Neural progenitor cell (in vitro differentiated cells): ENCODE measurements at regions not wholly inside any gene's neighbourhood (a gene's known extent, or its start where the extent isn't known, plus 50 kb on each side); places are given as distances from the start of the nearest gene placed in this dataset.
"Not testable (repeated sequence)": the region's sequence is repeated elsewhere in the genome, so short reads cannot be mapped to it uniquely, and the experiment has no call there.

ENCODE experiments used
- DNase-seq: peaks from one replicate; pipeline ENCODE4 v3.0.0-alpha.2; 2016; ENCODE audit warnings: low spot score
- H2AFZ ChIP-seq: fragments of 200-600 bp; sonication (generic); replicated peaks from 2 replicates; pipeline ENCODE4 v1.6.1; 2016; ENCODE audit warnings: antibody characterized with exemption
- H3F3A ChIP-seq: fragments of 200-600 bp; sonication (generic); 2 replicates; pipeline ENCODE4 v1.6.1; 2016; ENCODE audit warnings: antibody characterized with exemption, low read depth
- H3K27ac ChIP-seq: fragments of 200-600 bp; sonication (generic); 2 replicates; pipeline ENCODE4 v1.5.1; 2016; ENCODE audit warnings: mild to moderate bottlenecking
- H3K27me3 ChIP-seq: fragments of 200-600 bp; sonication (generic); 2 replicates; pipeline ENCODE4 v1.6.1; 2016; ENCODE audit warnings: mild to moderate bottlenecking, moderate library complexity
- H3K36me3 ChIP-seq: fragments of 200-600 bp; sonication (generic); 2 replicates; pipeline ENCODE4 v1.5.1; 2016
- H3K4me1 ChIP-seq: fragments of 200-600 bp; sonication (generic); 2 replicates; pipeline ENCODE4 v1.6.1; 2016; ENCODE audit warnings: mixed run types
- H3K4me2 ChIP-seq: fragments of 200-600 bp; sonication (generic); 2 replicates; pipeline ENCODE4 v1.6.1; 2016
- H3K4me3 ChIP-seq: fragments of 200-600 bp; sonication (generic); 2 replicates; pipeline ENCODE4 v1.5.1; 2016
- H3K79me2 ChIP-seq: fragments of 200-600 bp; sonication (generic); 2 replicates; pipeline ENCODE4 v1.6.1; 2016; ENCODE audit warnings: low read depth
- H3K9ac ChIP-seq: fragments of 200-600 bp; sonication (generic); 2 replicates; pipeline ENCODE4 v1.6.1; 2016
- H3K9me3 ChIP-seq: fragments of 200-600 bp; sonication (generic); 2 replicates; pipeline ENCODE4 v1.5.1; 2016; ENCODE audit warnings: low read depth
- H4K20me1 ChIP-seq: fragments of 200-600 bp; sonication (generic); 2 replicates; pipeline ENCODE4 v1.6.1; 2016; ENCODE audit warnings: low read depth
- H3K27ac Mint-ChIP-seq: 3 replicates; pipeline ENCODE4 v1.8.0; 2021; ENCODE audit warnings: mixed read lengths
- H3K27me3 Mint-ChIP-seq: 2 replicates; pipeline ENCODE4 v1.8.0; 2022; ENCODE audit warnings: low read depth, mild to moderate bottlenecking, inconsistent platforms, moderate library complexity, mixed read lengths; ENCODE audit not compliant: insufficient read depth
- H3K36me3 Mint-ChIP-seq: 3 replicates; pipeline ENCODE4 v1.8.0; 2021; ENCODE audit warnings: mixed read lengths
- H3K4me1 Mint-ChIP-seq: 3 replicates; pipeline ENCODE4 v1.8.0; 2021; ENCODE audit warnings: mixed read lengths
- H3K4me3 Mint-ChIP-seq: 3 replicates; pipeline ENCODE4 v1.8.0; 2021; ENCODE audit warnings: mild to moderate bottlenecking, moderate library complexity, mixed read lengths
- H3K9me3 Mint-ChIP-seq: 3 replicates; pipeline ENCODE4 v1.8.0; 2020; ENCODE audit warnings: mixed read lengths
- CTCF ChIP-seq: fragments of 200-600 bp; sonication (generic); IDR thresholded peaks from 2 replicates; pipeline ENCODE4 v1.5.1; 2017; ENCODE audit warnings: antibody characterized with exemption, mild to moderate bottlenecking
- EZH2 ChIP-seq: fragments of 200-600 bp; sonication (generic); IDR thresholded peaks from 2 replicates; pipeline ENCODE4 v1.6.1; 2017; ENCODE audit warnings: antibody characterized with exemption, mild to moderate bottlenecking, moderate library complexity
- EZH2phosphoT487 ChIP-seq: fragments of 200-600 bp; sonication (generic); IDR thresholded peaks from 2 replicates; pipeline ENCODE4 v1.6.1; 2017; ENCODE audit warnings: antibody characterized with exemption

GRCh38 chr6:125640441-125641150 is 108.8 kb upstream of the HEY2 start:
- Histone ChIP-seq H3K9ac (no peak overlapping the region), H4K20me1 (no peaks in the 10 kb centered on the region), H2AFZ (no peak overlapping the region), H3K27me3 (no peaks in the 10 kb centered on the region), H3K27ac (no peak overlapping the region), H3K4me3 (no peak overlapping the region), H3K9me3 (no peaks in the 10 kb centered on the region), H3K4me1 (no peaks in the 10 kb centered on the region), H3K79me2 (no peaks in the 10 kb centered on the region), H3K36me3 (no peaks in the 10 kb centered on the region), H3F3A (no peaks in the 10 kb centered on the region), H3K4me2 (no peak overlapping the region)
- no peaks in the 10 kb centered on the region for H3K36me3 Mint-ChIP-seq
- H3K4me3 Mint-ChIP-seq: no peak overlapping the region
- peaks cover 20% of the 10 kb centered on the region for H3K4me1 Mint-ChIP-seq
- peaks cover 3% of the 10 kb centered on the region for H3K9me3 Mint-ChIP-seq
- no peak overlapping the region for H3K27ac Mint-ChIP-seq
- DNase-seq: no peak
- peaks cover 7% of the 10 kb centered on the region for H3K27me3 Mint-ChIP-seq
- no peak for TF ChIP-seq EZH2phosphoT487
- no peak for TF ChIP-seq CTCF
- TF ChIP-seq EZH2: no peak

- not testable (repeated sequence) for H3K4me2 ChIP-seq, H3K9me3 Mint-ChIP-seq, H2AFZ ChIP-seq, H4K20me1 ChIP-seq, H3K9ac ChIP-seq, H3K79me2 ChIP-seq, H3K9me3 ChIP-seq, H3F3A ChIP-seq, H3K27ac Mint-ChIP-seq, H3K36me3 ChIP-seq, H3K4me3 ChIP-seq, DNase-seq, H3K27ac ChIP-seq, H3K4me1 ChIP-seq, H3K36me3 Mint-ChIP-seq, H3K4me3 Mint-ChIP-seq, H3K27me3 Mint-ChIP-seq, H3K27me3 ChIP-seq
- H3K4me1 Mint-ChIP-seq: peaks cover 18% of the 10 kb centered on the region
These were observed 105.3 kb upstream of the HEY2 start for GRCh38 chr6:125643967-125644661.

GRCh38 chr6:125647391-125647790 is 102.0 kb upstream of the HEY2 start:
- H3K4me3 ChIP-seq: no peak overlapping the region
- no peaks in the 10 kb centered on the region for H3K4me1 ChIP-seq
- no peaks in the 10 kb centered on the region for H4K20me1 ChIP-seq
- Mint-ChIP-seq H3K27ac (no peak overlapping the region), H3K27me3 (peaks cover 7% of the 10 kb centered on the region), H3K9me3 (peaks cover 3% of the 10 kb centered on the region), H3K4me1 (no peaks in the 10 kb centered on the region), H3K4me3 (no peak overlapping the region), H3K36me3 (no peaks in the 10 kb centered on the region)
- H2AFZ ChIP-seq: no peak overlapping the region
- DNase-seq: no peak
- H3K9me3 ChIP-seq: no peaks in the 10 kb centered on the region
- no peaks in the 10 kb centered on the region for H3K79me2 ChIP-seq
- no peak overlapping the region for H3K27ac ChIP-seq
- TF ChIP-seq CTCF (no peak), EZH2phosphoT487 (no peak), EZH2 (no peak)
- no peaks in the 10 kb centered on the region for H3K27me3 ChIP-seq
- no peaks in the 10 kb centered on the region for H3F3A ChIP-seq
- H3K9ac ChIP-seq: no peak overlapping the region
- no peak overlapping the region for H3K4me2 ChIP-seq
- no peaks in the 10 kb centered on the region for H3K36me3 ChIP-seq

- not testable (repeated sequence) for DNase-seq, H3K4me3 Mint-ChIP-seq, H3K9ac ChIP-seq, H2AFZ ChIP-seq, H3K36me3 ChIP-seq, H3K36me3 Mint-ChIP-seq, H3K27ac ChIP-seq, H3K27me3 Mint-ChIP-seq, H3K4me1 ChIP-seq, H4K20me1 ChIP-seq, H3K9me3 ChIP-seq, H3F3A ChIP-seq, H3K4me2 ChIP-seq, H3K4me3 ChIP-seq, H3K79me2 ChIP-seq, H3K27me3 ChIP-seq, H3K27ac Mint-ChIP-seq, H3K9me3 Mint-ChIP-seq
- H3K4me1 Mint-ChIP-seq: peaks cover 10% of the 10 kb centered on the region
These were observed 95.7 kb upstream of the HEY2 start for GRCh38 chr6:125653752-125654151.
